Hematopoietic multipotent progenitor cell treated with erythropoietin and hydrocortisone succinate and interleukin-3 and kit ligand, for 4 days (in vitro differentiated cells): ENCODE measurements at regions not wholly inside any gene's neighbourhood (a gene's known extent, or its start where the extent isn't known, plus 50 kb on each side); places are given as distances from the start of the nearest gene placed in this dataset.

Experiments
- DNase-seq: peaks from one replicate; pipeline ENCODE4 v3.0.0-alpha.2; 2015

DNA sequence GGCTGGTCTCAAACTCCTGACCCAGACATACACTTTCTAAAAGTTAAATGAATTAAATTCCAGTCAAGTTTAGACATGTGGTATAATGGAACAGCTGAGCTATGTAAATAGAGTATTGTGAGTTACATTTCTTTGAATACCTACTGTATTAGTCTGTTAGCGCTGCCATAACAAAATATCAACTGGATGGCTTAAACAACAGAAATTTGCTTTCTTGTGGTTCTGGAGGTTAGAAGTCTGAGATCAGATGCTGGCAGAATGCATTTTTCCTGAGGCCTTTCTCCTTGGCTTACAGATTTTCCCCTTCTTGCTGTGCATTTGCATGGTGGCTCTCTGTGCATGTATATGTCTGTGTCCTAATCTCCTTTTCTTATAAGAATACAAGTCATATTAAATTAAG, 101.5 kb upstream of the TGFBR2 start:
- DNase-seq = no peak

DNA sequence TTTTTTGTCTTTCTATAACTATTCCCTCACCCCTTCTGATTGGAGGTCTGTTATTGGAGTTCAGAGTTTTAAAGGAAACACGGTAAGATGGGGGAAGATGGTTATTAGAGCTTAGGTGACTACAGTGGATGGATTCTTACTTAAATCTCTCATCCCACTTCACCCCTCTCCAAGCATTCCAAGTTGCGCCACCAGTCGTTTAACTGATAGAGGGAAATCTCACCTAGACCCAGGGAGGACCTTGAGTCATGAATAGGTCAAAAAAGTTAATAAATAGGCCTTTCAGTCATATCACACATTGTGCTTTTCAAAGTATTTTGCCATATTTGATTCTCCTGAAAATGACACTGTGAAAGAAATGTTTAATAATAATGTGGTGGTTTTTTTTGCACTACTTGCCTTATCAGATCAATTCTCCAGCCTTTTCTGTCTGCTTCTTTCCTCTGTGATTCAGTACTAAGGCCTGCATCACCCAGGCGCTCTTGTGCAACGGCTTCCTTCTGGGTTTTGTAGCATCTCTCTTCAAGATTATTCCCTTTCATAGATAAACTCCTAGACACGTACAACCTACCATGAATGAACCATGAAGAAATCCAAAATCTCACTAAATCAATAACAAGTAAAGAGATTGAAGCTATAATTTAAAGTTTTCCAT, 100.4 kb upstream of the TGFBR2 start:
- peak; percentile 27 for DNase-seq

DNA sequence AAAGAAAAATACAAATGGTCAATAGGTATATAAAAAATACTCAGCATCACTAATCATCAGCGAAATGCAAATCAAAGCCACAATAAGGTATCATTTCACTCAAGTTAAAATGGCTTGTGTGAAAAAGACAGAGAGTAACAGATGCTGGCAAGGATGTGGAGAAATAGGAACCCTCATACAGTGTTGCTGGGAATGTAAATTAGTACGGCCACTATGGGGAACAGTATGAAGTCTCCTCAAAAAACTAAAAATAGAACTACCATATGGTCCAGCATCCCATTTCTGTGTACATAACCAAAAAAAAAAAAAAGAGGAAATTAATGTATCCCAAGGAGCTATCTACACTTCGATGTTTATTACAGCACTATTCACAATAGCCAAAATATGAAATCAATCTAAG, 98.1 kb upstream of the TGFBR2 start:
- DNase-seq = no peak

DNA sequence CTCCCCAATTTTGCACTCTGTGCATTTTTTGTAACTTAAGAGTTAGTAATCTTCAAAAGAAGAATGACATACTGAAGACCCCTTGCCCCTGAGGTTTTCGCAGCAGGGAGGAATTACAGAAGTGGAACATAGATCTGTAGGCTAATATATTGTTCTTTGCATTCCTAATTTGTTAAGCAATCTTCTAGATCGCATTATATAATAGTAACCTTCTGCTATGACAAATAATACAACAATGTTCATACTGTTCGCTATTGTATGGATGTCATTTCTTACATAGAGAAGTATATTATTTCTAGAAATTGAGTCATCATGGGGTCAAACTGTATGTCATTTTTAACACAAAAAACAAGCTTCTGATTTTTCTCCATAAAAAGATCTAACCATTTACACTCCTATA, 95.8 kb upstream of the TGFBR2 start:
- no peak for DNase-seq

DNA sequence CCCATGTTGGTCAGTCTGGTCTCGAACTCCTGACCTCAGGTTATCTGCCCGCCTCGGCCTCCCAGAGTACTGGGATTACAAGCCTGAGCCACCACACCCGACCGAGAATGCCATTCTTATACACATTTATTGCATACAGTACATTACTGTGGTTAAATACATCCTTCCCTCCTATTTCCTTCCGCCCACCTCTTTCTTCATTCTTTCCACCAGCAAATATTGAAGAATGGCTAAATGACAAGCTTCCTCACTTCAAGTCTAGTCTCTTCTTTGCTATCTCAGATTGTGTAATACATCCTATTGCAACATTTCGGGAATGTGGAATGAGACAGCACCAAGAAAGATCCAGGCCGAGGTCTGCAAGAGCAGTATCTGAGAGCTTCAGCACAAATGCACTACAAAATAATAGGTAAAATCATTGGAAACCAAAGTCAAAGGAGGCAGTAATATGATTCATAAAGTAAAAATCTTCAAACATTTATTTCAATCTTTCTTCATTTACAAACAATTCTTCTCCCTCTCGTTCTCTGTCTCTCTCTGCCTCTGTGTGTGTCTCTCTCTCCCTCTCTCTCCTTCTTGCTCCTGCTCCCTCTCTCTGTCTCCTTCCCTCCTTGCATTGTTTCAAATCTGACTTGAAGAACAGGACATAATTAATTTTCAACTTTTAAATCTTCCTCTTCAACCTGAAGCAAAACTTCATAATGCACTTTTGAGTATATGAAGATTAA, 94.7 kb upstream of the TGFBR2 start:
- DNase-seq = peak; percentile 4

DNA sequence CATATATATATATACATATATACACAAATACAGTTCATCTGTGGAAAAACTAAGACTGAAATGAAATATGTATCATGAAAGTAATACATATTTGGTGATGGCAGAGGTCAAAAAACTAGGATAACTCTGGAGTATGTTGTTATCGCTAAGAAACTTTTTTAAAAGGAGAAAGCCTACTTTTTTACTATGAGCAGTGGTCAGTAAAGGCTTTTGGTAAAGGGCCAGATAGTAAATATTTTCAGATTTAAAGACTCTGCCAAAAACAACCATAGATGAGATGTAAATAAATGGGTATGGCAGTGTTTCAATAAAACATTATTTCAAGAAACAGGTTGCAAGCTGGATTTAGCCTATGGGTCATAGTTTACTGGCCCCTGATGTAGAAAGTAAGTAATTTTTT, 93.8 kb upstream of the TGFBR2 start:
- no peak for DNase-seq

DNA sequence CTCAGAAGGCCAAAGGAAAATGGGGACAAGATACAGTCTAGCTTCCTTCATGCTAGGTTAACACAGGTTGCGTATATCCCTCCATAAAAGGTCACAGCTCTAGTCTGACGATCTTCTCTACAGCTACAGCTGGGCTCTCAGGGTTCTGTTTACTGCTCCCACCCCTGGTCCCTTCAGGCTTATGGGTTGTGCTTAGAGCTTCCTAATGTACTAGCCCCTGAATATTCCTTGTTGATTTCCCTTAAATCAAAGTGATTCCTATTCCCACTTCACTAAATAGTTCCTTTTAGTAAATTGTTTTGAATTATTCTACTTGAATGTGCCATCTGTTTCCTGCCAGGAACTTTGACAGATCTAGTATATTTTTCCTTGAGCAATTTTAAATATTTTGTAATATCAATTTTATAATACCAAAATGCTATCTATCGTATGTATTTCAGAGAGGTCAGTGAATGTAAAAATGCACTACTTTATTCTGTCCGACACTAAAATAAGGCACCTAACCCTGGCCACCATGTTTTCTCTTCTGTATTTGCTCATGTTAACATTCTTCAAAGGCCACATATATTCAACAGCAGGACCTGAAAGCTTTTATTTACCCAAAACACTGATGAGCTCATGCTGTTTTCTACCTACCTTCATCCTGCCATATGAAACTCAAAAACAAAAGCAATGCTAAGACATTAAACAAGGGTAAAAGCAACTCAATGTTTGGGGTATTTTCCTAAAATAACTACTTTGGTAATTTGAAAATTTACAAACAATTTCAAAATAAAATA, 92.8 kb upstream of the TGFBR2 start:
- no peak for DNase-seq

DNA sequence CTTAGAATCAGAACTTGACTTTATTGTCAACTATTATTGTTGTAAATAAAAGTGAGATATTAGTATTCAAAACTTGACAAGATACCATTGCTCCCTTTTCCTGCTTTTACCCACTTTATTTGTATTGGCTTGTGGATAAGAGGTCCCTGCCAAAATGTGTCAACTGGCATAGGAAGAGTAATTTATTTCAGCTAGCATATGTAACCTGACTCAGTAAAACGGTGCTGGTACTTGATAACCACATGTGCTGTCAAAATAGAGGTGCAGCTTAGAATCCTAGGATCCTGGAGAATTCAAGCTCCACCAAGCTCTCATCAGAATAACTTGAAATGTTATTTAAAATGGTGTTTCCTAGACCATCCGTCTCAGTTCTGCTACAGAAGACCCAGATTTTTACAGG, 90.2 kb upstream of the TGFBR2 start:
- no peak for DNase-seq

DNA sequence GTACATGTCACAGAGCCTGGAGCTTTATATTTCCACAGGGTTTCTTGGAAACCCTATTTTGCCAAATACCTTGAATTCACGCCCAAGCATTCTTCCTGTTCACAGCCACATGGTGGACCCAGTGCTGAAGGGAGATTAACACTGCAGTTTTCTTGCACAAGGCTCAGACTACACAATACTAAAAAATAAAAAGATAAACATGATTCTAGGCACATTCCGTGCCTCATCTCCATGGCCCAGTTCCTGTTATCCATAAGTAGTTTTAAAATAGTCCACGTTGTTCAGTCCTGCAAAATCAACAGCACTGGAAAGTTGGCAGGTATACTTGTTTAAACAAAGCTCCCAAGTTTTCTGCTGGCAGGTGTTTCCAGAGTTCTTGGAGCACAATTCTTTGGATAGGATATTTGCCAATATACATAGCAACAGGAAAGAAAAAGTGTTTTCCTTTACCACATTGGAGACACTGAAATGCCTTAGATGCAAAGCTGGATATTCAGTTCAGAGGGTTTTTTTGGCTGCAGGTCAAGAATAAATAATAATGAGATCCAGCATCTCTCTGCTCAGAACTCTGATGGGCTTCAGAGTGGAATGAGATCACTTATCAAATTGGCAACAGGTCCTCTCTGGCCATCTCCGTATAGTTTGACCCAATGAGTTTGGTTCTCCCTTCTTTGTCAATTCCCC, 88.1 kb upstream of the TGFBR2 start:
- peak; percentile 48 for DNase-seq

DNA sequence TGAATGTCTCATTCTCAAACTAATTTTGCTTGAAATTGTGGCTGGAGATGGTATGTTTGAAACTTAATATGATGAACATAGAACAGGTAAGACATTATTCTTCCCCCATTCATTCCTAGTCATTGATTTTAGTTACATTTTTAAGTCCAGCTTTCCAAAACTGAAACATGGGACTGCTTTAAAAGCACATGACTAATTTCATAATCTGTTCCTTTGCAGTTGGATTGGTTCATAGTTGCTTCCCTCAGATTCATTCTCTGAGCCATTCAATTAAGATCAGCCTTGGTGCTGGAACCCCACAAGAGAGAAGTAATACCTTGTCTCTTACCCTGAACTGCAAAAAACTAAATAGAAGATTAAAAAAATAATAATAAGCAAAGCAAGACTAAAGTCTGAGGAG, 87.5 kb upstream of the TGFBR2 start:
- DNase-seq = no peak

DNA sequence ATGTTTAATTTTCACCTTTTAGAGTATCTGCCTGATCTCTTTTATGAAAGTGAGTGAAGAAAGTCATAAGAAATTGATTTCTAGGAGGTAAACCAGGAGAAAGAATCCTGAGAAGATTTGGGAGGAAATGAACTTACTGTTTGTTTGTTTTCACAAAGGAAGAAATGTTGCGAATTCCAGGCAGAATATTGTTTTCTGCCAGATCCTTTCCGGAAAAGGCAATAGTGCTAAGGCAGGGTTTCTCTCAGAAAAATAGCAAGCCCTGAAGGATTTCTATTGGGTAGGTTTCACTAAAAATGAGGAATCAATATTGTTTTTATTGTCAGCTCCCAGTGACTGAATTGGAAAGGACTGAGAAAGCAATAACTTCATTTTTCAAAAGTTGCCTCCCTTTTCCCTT, 85.7 kb upstream of the TGFBR2 start:
- DNase-seq = no peak

DNA sequence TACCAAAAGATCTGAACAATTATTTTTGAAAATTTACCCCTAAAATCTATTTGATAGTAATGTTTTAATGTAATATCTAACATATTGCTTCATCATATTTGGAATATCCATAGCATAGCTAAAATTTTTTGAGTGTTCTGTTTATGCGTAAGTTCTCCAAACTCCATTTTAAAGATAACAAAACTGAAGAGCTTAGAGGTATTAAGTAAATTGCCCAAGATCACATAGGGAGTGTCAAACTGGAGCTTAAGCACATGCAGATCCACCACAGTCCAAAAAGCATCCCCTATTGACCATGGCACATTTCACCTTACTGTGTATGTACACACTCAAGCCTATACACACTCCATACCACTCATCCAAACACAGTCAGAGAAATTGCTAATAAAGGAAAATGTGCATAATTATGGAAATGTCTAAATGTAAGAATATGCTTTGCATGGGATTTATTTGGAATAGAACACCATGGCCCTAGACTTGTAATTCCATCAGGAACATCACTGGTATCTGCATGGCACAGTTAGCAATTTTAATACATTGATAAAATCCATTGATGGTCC, 85.2 kb upstream of the TGFBR2 start:
- no peak for DNase-seq

DNA sequence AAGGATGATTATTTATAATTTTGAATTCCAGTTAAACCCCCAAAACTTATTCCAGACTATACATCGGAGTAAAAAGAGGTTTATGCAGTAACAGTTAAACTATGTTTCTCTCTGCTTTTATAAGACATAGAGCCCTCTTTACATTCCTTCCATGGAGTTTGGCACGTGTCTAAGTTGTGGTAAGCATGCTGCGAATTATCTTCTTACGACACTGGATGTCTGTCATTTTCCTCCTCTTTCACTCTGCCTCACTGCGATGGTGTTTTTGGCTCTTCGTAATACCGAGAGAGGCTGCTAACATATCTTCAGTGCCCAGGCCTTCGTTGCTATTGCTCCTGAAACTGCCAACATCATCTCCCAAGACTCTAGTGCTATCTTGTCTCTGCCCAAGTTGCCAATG, 83.9 kb upstream of the TGFBR2 start:
- DNase-seq = no peak

DNA sequence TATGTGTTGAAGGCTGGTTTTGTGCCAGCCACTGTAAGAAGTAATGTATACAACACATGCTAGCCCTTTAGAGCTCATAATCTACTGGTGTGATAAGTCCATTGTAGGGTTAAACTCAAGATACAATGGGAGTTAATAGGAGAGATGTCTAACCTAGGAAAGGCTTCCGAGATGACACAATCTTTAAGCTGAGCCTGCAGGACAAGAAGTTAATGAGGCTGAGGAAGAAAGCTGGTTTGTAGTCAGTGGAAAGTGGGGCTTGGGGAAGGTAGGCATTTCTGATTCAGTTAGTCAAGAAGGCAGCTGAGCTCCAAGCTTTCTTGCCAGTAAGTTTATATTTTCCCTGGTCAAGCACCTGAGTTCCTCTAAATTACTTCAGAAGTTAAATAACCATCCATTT, 83.0 kb upstream of the TGFBR2 start:
- DNase-seq = no peak

DNA sequence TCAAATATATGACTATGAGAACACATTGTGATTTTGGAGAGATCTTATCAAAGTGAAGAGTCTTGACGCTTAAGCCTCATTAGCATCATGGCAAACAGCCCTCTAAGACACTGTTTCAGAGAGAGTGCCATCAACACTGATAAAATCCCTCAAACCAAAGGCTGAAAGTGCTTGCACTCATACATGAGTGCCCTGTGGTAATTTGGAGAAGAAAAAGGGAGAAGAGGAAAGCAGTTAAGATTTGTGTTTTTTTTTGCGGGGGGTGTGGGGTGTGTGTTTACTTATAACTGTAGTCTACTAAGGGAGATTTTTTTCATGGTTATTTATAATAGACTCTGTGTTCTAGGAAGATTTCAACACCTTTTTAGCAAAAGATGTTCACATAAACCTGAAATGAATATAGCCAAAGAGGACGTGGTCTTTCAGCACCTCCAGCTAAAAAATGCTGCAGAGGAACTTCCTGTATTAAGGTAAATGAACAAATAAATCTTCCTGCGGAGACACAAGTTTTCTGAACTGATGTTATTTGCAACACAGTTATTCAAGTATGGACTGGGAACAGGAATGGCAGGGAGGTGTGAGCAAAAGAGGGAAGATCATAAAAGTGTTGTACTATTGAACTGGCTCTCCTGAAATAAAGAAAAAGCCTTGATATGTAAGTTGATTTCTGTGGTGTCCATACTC, 81.9 kb upstream of the TGFBR2 start:
- DNase-seq = no peak

DNA sequence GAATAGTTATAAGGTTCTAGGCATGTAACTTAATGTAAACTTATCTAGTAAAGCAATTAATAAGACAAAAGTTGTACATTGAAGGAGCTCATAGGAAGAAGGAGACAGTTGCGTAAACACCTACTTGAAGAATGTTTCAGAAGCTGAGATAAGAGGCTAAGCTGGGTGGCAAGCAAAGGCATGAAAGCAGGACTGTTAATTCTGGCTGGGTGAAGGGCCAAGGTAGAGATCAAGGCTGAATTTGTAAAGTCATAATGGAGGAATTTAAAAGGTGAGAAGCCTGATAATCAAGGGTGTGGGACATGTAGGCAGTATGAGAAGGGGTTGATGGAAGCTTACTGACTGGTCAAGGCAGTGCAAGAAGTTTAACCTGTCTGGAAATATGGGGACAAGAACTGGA, 80.4 kb upstream of the TGFBR2 start:
- DNase-seq = peak; percentile 15

DNA sequence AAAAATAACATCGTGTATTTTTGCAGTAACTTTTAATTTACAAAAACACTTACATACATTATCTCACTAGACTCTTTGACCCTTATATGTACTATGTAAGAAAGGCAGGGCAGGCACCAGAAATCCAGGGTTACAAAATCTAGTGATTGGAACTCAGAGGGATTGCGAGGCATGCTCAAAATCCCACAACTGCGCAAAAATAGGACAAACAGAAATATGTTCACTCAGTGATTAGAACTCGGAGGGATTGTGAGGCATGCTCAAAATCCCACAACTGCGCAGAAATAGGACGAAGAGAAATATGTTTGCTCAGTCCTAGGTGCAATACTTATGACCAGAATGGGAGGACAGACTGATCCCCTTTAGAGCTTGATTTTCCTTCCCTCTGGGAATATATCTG, 79.2 kb upstream of the TGFBR2 start:
- DNase-seq = no peak

DNA sequence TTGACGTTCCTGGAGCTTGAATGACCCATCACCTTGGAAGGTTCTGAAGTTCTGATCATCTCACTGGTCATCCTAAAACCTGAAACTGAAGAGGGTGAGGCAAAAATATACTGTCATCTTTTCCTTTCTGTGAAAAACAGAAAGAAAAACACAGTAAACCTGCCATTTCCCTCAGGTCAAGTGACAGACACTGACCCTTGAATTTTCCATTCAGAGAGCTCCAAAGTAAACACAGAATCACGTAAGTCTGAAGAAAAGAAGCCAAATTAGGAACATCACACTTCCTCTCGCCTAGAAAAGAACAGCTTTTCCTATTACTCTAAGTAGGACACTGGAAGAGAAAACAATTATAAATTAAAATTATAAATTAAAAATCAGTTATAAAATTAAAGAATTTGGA, 78.7 kb upstream of the TGFBR2 start:
- no peak for DNase-seq

DNA sequence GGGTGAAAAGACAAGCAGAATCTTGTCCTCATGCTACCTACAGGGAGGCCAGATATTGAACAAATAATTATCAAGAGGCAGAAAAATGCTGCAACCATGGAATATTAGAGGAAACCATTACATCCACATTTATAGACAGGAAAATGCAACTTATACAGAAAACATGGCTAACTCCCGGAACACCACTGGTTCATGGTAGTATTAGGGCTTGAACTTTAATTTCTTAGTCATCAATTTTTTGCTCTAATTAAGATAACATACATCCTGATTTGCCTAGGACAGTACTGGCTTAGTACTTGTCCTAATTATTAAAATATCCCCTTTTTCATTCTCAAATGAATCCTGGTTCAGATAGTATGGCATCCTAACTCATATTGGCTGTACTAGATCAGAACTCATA, 76.3 kb upstream of the TGFBR2 start:
- no peak for DNase-seq

DNA sequence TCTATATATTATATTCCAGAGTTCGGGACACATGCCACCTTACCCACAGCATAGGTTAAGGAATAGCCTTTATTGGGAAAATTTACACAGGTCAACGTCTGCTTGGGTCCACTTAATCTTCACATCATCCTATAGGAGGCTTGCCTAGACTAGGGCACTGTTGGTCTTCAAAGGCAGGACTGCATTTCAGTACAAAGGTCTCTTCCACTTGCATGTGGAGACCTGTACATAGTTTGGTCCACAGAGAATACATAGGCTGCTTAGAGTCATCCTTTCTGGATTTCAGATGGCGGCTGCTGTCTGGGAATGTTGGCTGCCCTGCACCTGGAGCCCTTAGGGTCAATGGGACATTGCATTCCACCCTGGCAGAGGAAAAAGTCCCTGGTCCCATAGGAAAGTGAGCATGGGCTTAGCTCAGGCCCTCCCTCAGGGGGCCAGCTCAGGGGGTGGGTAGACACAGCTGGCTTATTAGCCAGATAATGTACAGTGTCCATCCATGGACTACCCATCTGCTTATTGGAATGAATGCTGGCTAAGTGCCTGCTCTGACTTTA, 75.3 kb upstream of the TGFBR2 start:
- DNase-seq = no peak

DNA sequence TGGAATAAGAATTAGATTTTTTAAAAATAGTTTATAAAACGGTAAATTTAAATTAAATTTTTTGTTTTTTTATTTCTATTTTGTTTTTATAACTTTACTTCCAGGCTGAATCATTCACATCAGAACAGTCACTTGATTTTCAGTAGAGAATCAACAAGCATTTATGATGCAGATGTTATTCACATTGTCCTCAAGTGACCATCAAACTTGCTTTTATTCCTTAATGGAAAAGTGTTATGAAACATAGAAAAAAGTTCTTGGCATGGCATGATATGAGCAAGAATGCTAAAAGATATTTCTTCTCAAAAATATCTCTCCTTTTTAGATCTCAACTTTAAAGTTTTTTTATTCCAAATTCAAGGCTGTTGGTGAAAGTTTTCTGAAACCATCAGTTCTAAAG, 70.9 kb upstream of the TGFBR2 start:
- no peak for DNase-seq

DNA sequence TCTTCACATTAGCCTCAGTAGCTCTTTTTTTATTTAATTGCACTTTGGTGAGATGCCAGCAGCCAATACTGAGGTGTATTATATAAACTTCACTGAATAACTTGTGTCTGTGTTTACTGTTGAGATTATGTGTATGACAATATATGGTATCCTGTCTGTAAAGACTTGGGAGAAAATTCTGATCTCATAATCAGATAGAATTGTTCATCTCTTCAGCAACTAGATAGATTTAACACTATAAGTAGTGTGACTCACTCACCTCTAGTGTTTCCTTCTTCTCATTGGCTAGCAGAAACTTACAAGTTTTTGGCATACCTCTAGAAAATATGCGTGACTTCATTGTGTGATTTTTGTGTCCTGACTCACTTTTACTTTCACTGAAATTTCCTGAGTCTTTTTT, 67.6 kb upstream of the TGFBR2 start:
- DNase-seq = no peak
